SIG-M5 treated with dmso at 0.1 percent for 504 hours (cell line): ENCODE measurements at regions not wholly inside any gene's neighbourhood (a gene's known extent, or its start where the extent isn't known, plus 50 kb on each side); places are given as distances from the start of the nearest gene placed in this dataset.

ENCODE experiments used
- DNase-seq: peaks from one replicate; lab custom pipeline; 2025; ENCODE audit not compliant: unreplicated experiment; lab: John Stamatoyannopoulos, UW

- DNase-seq, result no peak
Observed at GRCh38 chr5:82622205-82622604, 344.1 kb upstream of the RPS23 start.

- no peak for DNase-seq
Observed at GRCh38 chr5:82620957-82621600, 342.9 kb upstream of the RPS23 start.

- no peak for DNase-seq
Observed at GRCh38 chr5:82619097-82619496, 340.9 kb upstream of the RPS23 start.

GRCh38 chr5:82614706-82615105, 336.6 kb upstream of the RPS23 start:
- DNase-seq, result no peak

GRCh38 chr5:82613891-82614290, 335.7 kb upstream of the RPS23 start:
- DNase-seq, result no peak

GRCh38 chr5:82610686-82611085, 332.5 kb upstream of the RPS23 start:
- DNase-seq, result no peak

- DNase-seq, result no peak
Observed at GRCh38 chr5:82605441-82605973, 327.4 kb upstream of the RPS23 start.

GRCh38 chr5:82603033-82603987, 325.2 kb upstream of the RPS23 start:
- DNase-seq, result no peak

GRCh38 chr5:82601861-82602260, 323.7 kb upstream of the RPS23 start:
- no peak for DNase-seq

- no peak for DNase-seq
Observed at GRCh38 chr5:82601077-82601476, 322.9 kb upstream of the RPS23 start.

GRCh38 chr5:82599692-82600091, 321.5 kb upstream of the RPS23 start:
- no peak for DNase-seq

- DNase-seq, result no peak
Observed at GRCh38 chr5:82599030-82599429, 320.9 kb upstream of the RPS23 start.

- peak; percentile 5 for DNase-seq
Observed at GRCh38 chr5:82597437-82597836, 319.3 kb upstream of the RPS23 start.

- no peak for DNase-seq
Observed at GRCh38 chr5:82596451-82596850, 318.3 kb upstream of the RPS23 start.

- DNase-seq, result no peak
Observed at GRCh38 chr5:82595113-82595512, 317.0 kb upstream of the RPS23 start.

GRCh38 chr5:82594097-82594496, 315.9 kb upstream of the RPS23 start:
- no peak for DNase-seq

- DNase-seq, result no peak
Observed at GRCh38 chr5:82593481-82593880, 315.3 kb upstream of the RPS23 start.

GRCh38 chr5:82591021-82591515, 312.9 kb upstream of the RPS23 start:
- no peak for DNase-seq

GRCh38 chr5:82590112-82590511, 312.0 kb upstream of the RPS23 start:
- DNase-seq, result no peak

- DNase-seq, result no peak
Observed at GRCh38 chr5:82586661-82587310, 308.6 kb upstream of the RPS23 start.

GRCh38 chr5:82586181-82586580, 308.0 kb upstream of the RPS23 start:
- DNase-seq, result no peak
